ENCODE measurements at regions not wholly inside any gene's neighbourhood (a gene's known extent, or its start where the extent isn't known, plus 50 kb on each side); places are given as distances from the start of the nearest gene placed in this dataset.

GRCh38 chr13:107847406-107847805 is 367.9 kb downstream of the LIG4 start:
- no peak for TF ChIP-seq CBFB (CRISPR knock-in tag; IDR thresholded peaks at IDR 0.05; ENCODE audit: low read depth)
- no peak for TF ChIP-seq CTCF (IDR thresholded peaks at IDR 0.05)
- TF ChIP-seq, protein P1, sequence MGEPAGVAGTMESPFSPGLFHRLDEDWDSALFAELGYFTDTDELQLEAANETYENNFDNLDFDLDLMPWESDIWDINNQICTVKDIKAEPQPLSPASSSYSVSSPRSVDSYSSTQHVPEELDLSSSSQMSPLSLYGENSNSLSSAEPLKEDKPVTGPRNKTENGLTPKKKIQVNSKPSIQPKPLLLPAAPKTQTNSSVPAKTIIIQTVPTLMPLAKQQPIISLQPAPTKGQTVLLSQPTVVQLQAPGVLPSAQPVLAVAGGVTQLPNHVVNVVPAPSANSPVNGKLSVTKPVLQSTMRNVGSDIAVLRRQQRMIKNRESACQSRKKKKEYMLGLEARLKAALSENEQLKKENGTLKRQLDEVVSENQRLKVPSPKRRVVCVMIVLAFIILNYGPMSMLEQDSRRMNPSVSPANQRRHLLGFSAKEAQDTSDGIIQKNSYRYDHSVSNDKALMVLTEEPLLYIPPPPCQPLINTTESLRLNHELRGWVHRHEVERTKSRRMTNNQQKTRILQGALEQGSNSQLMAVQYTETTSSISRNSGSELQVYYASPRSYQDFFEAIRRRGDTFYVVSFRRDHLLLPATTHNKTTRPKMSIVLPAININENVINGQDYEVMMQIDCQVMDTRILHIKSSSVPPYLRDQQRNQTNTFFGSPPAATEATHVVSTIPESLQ (CRISPR knock-in tag; IDR thresholded peaks at IDR 0.05) = no peak
- TF ChIP-seq JUN (CRISPR knock-in tag; IDR thresholded peaks at IDR 0.05) = no peak
- no peak for TF ChIP-seq E2F1 (CRISPR knock-in tag; IDR thresholded peaks at IDR 0.05)
- no peak for TF ChIP-seq GABPB1 (CRISPR knock-in tag; IDR thresholded peaks at IDR 0.05)
- no peak for TF ChIP-seq TEAD4 (CRISPR knock-in tag; IDR thresholded peaks at IDR 0.05)
- no peak for TF ChIP-seq ZMAT4 (CRISPR knock-in tag; IDR thresholded peaks at IDR 0.05)
- TF ChIP-seq FOXJ3 (CRISPR knock-in tag; IDR thresholded peaks at IDR 0.05; ENCODE audit: borderline replicate concordance) = no peak
- TF ChIP-seq, protein P2, sequence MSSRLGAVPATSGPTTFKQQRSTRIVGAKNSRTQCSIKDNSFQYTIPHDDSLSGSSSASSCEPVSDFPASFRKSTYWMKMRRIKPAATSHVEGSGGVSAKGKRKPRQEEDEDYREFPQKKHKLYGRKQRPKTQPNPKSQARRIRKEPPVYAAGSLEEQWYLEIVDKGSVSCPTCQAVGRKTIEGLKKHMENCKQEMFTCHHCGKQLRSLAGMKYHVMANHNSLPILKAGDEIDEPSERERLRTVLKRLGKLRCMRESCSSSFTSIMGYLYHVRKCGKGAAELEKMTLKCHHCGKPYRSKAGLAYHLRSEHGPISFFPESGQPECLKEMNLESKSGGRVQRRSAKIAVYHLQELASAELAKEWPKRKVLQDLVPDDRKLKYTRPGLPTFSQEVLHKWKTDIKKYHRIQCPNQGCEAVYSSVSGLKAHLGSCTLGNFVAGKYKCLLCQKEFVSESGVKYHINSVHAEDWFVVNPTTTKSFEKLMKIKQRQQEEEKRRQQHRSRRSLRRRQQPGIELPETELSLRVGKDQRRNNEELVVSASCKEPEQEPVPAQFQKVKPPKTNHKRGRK (CRISPR knock-in tag; IDR thresholded peaks at IDR 0.05; ENCODE audit: borderline replicate concordance) = no peak
- no peak for TF ChIP-seq OVOL2 (CRISPR knock-in tag; IDR thresholded peaks at IDR 0.05; ENCODE audit: borderline replicate concordance)
- no peak for TF ChIP-seq NR3C1 (CRISPR knock-in tag; conservative IDR thresholded peaks at IDR 0.05; ENCODE audit: low read depth)
- TF ChIP-seq IRF2 (CRISPR knock-in tag; IDR thresholded peaks at IDR 0.05; ENCODE audit: borderline replicate concordance, low read depth) = no peak
- TF ChIP-seq, protein P3, sequence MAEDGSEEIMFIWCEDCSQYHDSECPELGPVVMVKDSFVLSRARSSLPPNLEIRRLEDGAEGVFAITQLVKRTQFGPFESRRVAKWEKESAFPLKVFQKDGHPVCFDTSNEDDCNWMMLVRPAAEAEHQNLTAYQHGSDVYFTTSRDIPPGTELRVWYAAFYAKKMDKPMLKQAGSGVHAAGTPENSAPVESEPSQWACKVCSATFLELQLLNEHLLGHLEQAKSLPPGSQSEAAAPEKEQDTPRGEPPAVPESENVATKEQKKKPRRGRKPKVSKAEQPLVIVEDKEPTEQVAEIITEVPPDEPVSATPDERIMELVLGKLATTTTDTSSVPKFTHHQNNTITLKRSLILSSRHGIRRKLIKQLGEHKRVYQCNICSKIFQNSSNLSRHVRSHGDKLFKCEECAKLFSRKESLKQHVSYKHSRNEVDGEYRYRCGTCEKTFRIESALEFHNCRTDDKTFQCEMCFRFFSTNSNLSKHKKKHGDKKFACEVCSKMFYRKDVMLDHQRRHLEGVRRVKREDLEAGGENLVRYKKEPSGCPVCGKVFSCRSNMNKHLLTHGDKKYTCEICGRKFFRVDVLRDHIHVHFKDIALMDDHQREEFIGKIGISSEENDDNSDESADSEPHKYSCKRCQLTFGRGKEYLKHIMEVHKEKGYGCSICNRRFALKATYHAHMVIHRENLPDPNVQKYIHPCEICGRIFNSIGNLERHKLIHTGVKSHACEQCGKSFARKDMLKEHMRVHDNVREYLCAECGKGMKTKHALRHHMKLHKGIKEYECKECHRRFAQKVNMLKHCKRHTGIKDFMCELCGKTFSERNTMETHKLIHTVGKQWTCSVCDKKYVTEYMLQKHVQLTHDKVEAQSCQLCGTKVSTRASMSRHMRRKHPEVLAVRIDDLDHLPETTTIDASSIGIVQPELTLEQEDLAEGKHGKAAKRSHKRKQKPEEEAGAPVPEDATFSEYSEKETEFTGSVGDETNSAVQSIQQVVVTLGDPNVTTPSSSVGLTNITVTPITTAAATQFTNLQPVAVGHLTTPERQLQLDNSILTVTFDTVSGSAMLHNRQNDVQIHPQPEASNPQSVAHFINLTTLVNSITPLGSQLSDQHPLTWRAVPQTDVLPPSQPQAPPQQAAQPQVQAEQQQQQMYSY (CRISPR knock-in tag; IDR thresholded peaks at IDR 0.05) = no peak
